ENCODE measurements at regions not wholly inside any gene's neighbourhood (a gene's known extent, or its start where the extent isn't known, plus 50 kb on each side); places are given as distances from the start of the nearest gene placed in this dataset.

DNA sequence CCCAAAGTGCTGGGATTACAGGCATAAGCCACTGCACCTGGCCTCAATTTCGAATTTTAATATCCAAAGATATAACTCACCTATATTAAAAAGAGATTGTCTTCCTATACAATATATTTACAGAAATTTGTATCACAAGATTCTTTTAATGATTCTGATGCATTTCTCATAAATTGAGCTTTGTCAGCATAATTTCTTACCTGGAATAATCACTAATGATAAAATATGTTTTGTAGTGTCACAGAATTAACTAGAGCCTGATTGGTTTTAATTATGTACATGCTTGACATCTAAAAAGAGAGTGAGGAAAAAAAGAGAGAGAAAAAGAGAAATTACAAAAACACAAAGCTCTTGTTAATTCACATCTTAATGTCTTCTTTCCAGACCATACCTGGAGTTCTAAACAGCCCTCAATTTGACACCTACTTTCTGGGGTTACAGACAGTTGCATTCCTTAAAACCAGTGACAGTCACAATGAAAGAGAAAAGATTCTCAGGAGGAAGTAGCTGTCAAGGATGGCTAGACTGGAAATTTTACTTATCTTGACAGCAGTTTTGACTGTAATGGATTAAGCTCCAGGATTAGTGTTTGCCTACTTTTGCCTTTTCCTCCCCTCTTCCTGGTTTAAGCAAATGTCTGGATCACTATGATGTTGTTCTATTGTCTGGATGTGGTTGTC, 214.4 kb downstream of the SPRY2 start:
- DNase-seq (ENCODE audit: low spot score): no peak

GRCh38 chr13:80123945-80124344, 217.0 kb downstream of the SPRY2 start:
- no peak for DNase-seq (ENCODE audit: low spot score)

- no peak for DNase-seq (ENCODE audit: low spot score)
Observed at GRCh38 chr13:80121038-80121437, 219.9 kb downstream of the SPRY2 start.

DNA sequence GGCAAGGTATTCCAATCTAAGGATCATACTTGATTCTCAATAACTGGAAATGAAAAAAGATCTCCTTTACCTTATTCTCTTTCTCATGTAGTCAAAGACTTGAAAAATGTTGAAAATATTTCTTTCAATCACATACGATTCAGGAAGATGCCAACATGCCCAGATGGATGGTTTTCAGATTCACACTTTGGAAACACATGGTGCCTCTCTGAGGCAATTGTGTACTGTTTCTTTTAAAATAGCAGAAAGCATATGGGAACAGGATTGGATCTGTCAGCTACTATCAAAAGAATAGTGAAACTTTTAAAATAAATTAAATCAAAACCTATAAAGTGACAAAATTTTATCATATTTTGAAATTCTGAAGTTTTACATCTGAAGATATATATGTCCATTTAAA, 222.4 kb downstream of the SPRY2 start:
- no peak for DNase-seq (ENCODE audit: low spot score)

GRCh38 chr13:80118099-80118498, 222.8 kb downstream of the SPRY2 start:
- no peak for DNase-seq (ENCODE audit: low spot score)

GRCh38 chr13:80117515-80117914, 223.4 kb downstream of the SPRY2 start:
- DNase-seq (ENCODE audit: low spot score): no peak

DNA sequence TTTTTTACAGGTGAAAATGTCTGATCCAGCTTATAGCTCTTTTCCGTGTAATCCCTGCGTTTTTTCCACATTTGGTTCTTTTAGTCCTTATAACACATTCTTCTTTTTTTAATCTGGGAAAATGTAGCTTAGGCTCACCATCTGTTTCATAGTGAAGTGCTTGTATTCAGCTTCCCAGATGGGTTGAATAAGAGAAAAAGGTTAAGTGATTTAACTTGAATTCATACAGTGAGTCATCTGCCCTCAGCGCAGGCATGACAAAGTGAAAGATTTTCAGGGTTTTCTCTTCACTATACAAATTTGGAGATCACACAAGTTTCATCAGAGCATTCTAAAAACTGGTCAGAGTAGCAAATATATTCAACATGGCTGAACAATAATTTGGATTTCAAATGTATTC, 224.8 kb downstream of the SPRY2 start:
- no peak for DNase-seq (ENCODE audit: low spot score)

GRCh38 chr13:80115616-80116015, 225.3 kb downstream of the SPRY2 start:
- DNase-seq (ENCODE audit: low spot score): no peak

- DNase-seq (ENCODE audit: low spot score): no peak
Observed at GRCh38 chr13:80113714-80114454, 227.0 kb downstream of the SPRY2 start.

GRCh38 chr13:80109303-80109702, 231.6 kb downstream of the SPRY2 start:
- no peak for DNase-seq (ENCODE audit: low spot score)

DNA sequence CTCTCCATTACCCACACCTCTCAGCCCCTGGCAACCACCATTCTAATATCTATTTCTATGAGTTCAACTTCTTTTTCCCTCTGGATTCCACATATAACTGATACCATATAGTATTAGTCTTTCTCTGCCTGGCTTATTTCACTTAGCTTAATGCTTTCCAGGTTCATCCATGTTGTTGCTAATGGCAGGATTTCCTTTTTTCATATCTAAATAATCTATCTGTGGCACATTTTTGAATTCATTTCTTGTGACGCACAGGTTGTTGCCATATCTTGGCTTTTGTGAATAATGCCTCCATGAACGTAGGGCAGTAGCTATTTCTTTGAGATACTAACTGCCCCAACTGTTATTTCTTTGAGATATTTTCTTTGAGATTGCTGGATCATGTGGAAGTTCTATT, 235.6 kb downstream of the SPRY2 start:
- DNase-seq (ENCODE audit: low spot score): no peak

DNA sequence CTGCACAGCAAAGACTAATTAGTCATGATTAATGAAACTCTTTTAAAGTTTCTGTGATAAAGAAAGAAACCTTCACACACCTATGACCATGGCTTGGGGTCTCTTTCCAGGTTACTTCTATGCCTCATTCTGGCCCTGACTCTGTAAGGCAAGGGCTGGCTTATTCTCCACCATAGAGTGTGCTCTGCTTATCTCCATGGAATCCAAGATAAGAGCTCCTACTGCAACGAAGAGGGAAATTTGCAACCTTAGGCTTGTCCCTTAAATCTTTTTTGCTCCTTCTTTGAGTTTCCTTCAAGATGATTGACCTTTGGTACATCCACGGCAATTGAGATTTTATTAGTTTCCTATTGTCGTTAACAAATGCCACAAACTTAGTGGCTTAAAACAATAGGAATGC, 239.9 kb downstream of the SPRY2 start:
- DNase-seq (ENCODE audit: low spot score): no peak

GRCh38 chr13:80100636-80101035, 240.3 kb downstream of the SPRY2 start:
- DNase-seq (ENCODE audit: low spot score): no peak

GRCh38 chr13:80097561-80097960, 243.4 kb downstream of the SPRY2 start:
- no peak for DNase-seq (ENCODE audit: low spot score)

- no peak for DNase-seq (ENCODE audit: low spot score)
Observed at GRCh38 chr13:80096383-80096782, 244.5 kb downstream of the SPRY2 start.

- DNase-seq (ENCODE audit: low spot score): no peak
Observed at GRCh38 chr13:80094526-80094925, 246.4 kb downstream of the SPRY2 start.

GRCh38 chr13:80093888-80094287, 247.0 kb downstream of the SPRY2 start:
- no peak for DNase-seq (ENCODE audit: low spot score)

GRCh38 chr13:80086304-80086721, 254.6 kb downstream of the SPRY2 start:
- no peak for DNase-seq (ENCODE audit: low spot score)

GRCh38 chr13:80083853-80084676, 256.9 kb downstream of the SPRY2 start:
- no peak for DNase-seq (ENCODE audit: low spot score)

DNA sequence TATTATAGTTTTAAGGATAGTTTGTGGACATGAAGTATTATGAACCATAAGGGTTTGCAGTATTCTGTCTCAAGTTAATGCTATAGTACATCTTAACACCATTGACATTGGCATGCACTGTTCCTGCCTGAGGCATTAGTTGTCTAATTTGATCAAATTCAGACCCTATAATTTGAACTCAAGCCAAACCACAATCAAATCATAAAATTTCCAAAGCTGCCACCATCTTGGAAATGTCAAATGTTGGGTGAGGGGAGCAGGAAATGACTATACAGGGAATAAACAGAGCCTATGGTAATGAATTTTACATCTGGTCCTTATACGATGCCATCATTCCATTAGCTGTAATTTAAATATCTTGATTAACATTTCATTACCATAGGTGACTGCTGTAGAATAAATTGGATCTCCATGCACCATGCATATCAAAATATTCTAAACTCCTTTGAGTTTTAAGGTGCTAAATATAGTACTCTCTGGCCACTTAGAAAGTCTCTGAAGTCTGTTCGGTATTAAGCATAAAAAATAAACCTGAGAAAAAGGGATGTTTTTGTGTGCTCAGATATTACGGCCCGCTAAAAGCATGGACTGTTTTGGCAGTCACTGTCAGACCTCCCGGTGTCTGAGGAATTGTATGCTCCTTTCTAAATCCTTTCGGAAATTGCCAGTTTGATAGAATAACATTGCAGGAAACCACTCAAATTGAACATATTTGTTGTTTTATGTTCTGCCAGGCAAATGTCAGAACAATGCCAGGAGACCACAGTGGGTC, 257.7 kb downstream of the SPRY2 start:
- DNase-seq (ENCODE audit: low spot score): no peak

DNA sequence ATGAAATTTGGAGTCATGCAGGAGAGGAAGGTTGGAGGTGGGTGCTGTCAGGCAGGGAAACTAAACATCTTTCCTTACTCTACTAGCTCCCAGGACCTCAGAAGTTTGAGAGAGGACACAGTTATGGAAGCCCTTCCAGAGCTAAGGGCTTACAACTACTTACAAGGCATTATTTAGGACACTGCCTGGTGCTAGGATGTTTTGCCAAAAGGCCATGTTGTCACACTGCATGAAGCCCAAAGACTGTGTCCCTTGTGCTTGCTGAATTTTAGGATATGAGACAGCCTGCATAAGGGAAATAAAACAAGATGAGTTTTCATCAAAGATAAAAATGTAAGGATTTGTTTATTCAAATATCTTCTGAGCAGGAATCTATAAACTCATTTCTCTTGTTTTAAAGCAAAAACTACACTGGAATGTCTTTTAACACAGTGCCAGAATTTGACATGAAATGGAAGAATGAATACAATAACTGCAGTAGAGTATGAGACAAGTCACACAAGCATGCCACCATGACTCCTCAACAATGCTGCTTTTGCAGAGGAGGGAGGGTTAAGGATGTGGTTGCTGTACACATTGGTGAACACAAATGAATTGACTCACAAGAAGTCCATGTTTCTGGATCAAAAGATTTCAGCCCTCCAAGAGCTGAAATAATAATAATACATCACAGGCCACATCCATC, 258.4 kb downstream of the SPRY2 start:
- no peak for DNase-seq (ENCODE audit: low spot score)

DNA sequence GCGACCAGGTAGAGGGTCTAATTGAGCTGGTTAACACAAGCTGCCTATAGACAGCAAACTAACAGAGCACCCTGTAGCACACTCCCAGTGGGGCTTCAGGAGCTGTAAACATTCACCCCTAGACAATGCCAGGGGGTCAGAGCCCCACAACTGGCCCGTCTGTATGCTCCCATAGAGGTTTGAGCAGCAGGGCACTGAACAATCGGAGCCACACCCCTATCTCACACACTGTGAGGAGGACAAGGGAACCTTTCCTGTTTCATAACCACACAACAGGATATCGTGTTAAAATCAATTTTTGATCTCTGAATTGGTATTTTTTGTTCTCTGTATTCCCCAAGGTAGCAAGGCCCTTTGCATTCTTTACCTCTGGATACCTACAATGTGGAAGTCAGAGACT, 266.1 kb downstream of the SPRY2 start:
- DNase-seq (ENCODE audit: low spot score): no peak

Data from CD4-positive, alpha-beta T cell treated with Interleukin-15 for 4 hours (primary cell).